HT1080 (cell line): ENCODE measurements at regions not wholly inside any gene's neighbourhood (a gene's known extent, or its start where the extent isn't known, plus 50 kb on each side); places are given as distances from the start of the nearest gene placed in this dataset.

Source experiments
- DNase-seq: peaks from one replicate; pipeline ENCODE4 v3.0.0-alpha.2; 2015; ENCODE audit warnings: low read depth

GRCh38 chr3:5069627-5070026 lies 52.5 kb upstream of the ARL8B start:
- DNase-seq = no peak

DNA sequence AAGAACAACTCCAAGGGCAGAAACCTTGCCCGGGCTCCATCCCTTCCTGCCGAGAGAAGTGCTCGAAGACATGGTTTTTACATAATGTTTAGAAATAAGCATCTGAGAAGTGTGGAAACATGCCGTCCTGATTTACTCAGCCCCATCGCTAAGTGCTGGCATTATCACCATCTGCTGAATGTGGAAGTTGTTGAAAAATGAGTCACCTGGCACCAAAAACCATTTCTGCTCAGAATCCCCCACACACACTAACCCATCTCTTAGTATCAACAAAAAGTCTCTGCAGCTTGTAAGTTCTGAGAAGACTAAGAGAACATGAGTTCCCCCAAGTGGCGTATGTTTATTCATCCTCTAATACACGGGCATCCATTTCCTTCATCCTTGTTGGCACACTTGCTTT lies 51.0 kb upstream of the ARL8B start:
- peak; percentile 82 for DNase-seq

- DNase-seq = no peak
Measured at GRCh38 chr3:5072100-5072816, 49.8 kb upstream of the ARL8B start.
